A549 (cell line): ENCODE measurements at regions not wholly inside any gene's neighbourhood (a gene's known extent, or its start where the extent isn't known, plus 50 kb on each side); places are given as distances from the start of the nearest gene placed in this dataset.

Source experiments
- BHLHE40 ChIP-seq: IDR thresholded peaks from 2 replicates; pipeline ENCODE4 v1.6.1; 2012; ENCODE audit warnings: low read depth, low read length, inconsistent platforms
- CHD2 ChIP-seq: fragments of 150-350 bp; IDR thresholded peaks from 2 replicates; pipeline ENCODE4 v1.6.1; 2014; ENCODE audit warnings: low read length; ENCODE audit not compliant: partially characterized antibody
- CTCF ChIP-seq: fragments of >200 bp; sonication (Bioruptor Twin); formaldehyde crosslinking; IDR thresholded peaks from 3 replicates; pipeline ENCODE4 v1.5.1; 2016
- EHMT2 ChIP-seq: fragments of 200-600 bp; sonication (generic); IDR thresholded peaks from 2 replicates; pipeline ENCODE4 v1.6.1; 2016; ENCODE audit warnings: antibody characterized with exemption, low read depth, mild to moderate bottlenecking, moderate library complexity
- HEYL ChIP-seq: fragments of 250-450 bp; sonication (Bioruptor Pico); IDR thresholded peaks from 2 replicates; pipeline ENCODE4 v1.8.0; 2021; ENCODE audit warnings: mild to moderate bottlenecking, moderate library complexity
- KDM5A ChIP-seq: fragments of 200-600 bp; sonication (generic); IDR thresholded peaks from 2 replicates; pipeline ENCODE4 v1.6.1; 2016; ENCODE audit warnings: antibody characterized with exemption, mild to moderate bottlenecking
- MAFK ChIP-seq: fragments of 450-650 bp; IDR thresholded peaks from 2 replicates; pipeline ENCODE4 v1.6.1; 2014; ENCODE audit not compliant: partially characterized antibody
- MAX ChIP-seq: IDR thresholded peaks from 2 replicates; pipeline ENCODE4 v1.6.1; 2012
- MAZ ChIP-seq: fragments of 150-350 bp; IDR thresholded peaks from 2 replicates; pipeline ENCODE4 v1.6.1; 2014; ENCODE audit warnings: antibody characterized with exemption, low read depth, low read length, borderline replicate concordance
- POLR2A ChIP-seq: IDR thresholded peaks from 2 replicates; pipeline ENCODE4 v1.6.1; 2012; ENCODE audit warnings: mild to moderate bottlenecking, low read length

GRCh38 chr4:125582302-125582701 is 267.5 kb downstream of the FAT4 start:
- no peak for TF ChIP-seq BHLHE40
- no peak for TF ChIP-seq POLR2A
- TF ChIP-seq MAZ: no peak
- no peak for TF ChIP-seq MAX
- no peak for TF ChIP-seq CTCF
- no peak for TF ChIP-seq HEYL (CRISPR knock-in tag)
- no peak for TF ChIP-seq CHD2
- no peak for TF ChIP-seq KDM5A
- TF ChIP-seq EHMT2: no peak
- no peak for TF ChIP-seq MAFK
